Heart left ventricle (tissue), 13 donors: ENCODE measurements at regions not wholly inside any gene's neighbourhood (a gene's known extent, or its start where the extent isn't known, plus 50 kb on each side); places are given as distances from the start of the nearest gene placed in this dataset.

Experiments used
- CTCF ChIP-seq, 12 donors: fragments of 200-600 bp; sonication (generic) in 4 of 12; IDR thresholded peaks; one replicate each; pipeline versions ENCODE4 v1.5.0 to v1.8.0; 2018 to 2022; ENCODE audit warnings: antibody characterized with exemption in 12 of 12, mild to moderate bottlenecking in 5 of 12
- POLR2A ChIP-seq, 2 donors: fragments of 450-650 bp; IDR thresholded peaks; one replicate each; pipeline ENCODE4 v1.6.1; 2017; ENCODE audit warnings: antibody characterized with exemption in 2 of 2, mild to moderate bottlenecking in 2 of 2, moderate library complexity in 2 of 2
- donor health status: ischemic (EF 13 %, LVEDD 7.1; RV severe dilation, severe dysfunction).
- donor health status: DM: no; HTN: yes; CAD: no.
- donor health status: DM: no; HTN: no; CAD: no.
- donor health status: ischemic (EF 25% LVEDD 6.9; RV normal size, moderate dysfunction).
- donor health status: ischemic (EF 25% LVEDD 5.7; RV mildly dilated, moderate dysfunction).
- donor health status: ischemic (EF 35%, LVEDD 5.7; RV mildly dilated, moderate dysfunction).
- donor health status: nonischemic (EF 11% LVEDD 7.7; RV severe dilation, severe dysfunction).
- donor health status: DM: yes; HTN: yes; CAD: no.
- donor health status: PGD.
- donor health status: ischemic (EF 29% LVEDD 5.4; RV normal size, mild dysfunction).
- donor health status: nonischemic (EF 23%, LVEDD 6.1; RV moderate dilation, normal function).

GRCh38 chr9:89999534-90000370 lies 394.9 kb downstream of the GADD45G start:
- TF ChIP-seq CTCF (IDR thresholded peaks at IDR 0.05), result peak in 3 of 12 donors; percentile 17 to 39 (median 19)
- no peak for TF ChIP-seq POLR2A (IDR thresholded peaks at IDR 0.05)
